Parathyroid adenoma (tissue), 2 donors: ENCODE measurements at regions not wholly inside any gene's neighbourhood (a gene's known extent, or its start where the extent isn't known, plus 50 kb on each side); places are given as distances from the start of the nearest gene placed in this dataset.

Source experiments
- H2AFZ ChIP-seq: fragments of 300-600 bp; sonication (generic); one replicate; pipeline ENCODE4 v1.7.0; 2017; ENCODE audit warnings: antibody characterized with exemption, mild to moderate bottlenecking
- H3K27ac ChIP-seq: fragments of 300-600 bp; sonication (generic); one replicate; pipeline ENCODE4 v1.7.0; 2017
- H3K27me3 ChIP-seq: fragments of 300-600 bp; sonication (generic); one replicate; pipeline ENCODE4 v1.7.0; 2017; ENCODE audit warnings: low read length; ENCODE audit not compliant: control insufficient read depth, insufficient read depth
- H3K36me3 ChIP-seq: fragments of 300-600 bp; sonication (generic); one replicate; pipeline ENCODE4 v1.7.0; 2017; ENCODE audit warnings: low read length; ENCODE audit not compliant: control insufficient read depth, insufficient read depth
- H3K4me1 ChIP-seq: fragments of 300-600 bp; sonication (generic); one replicate; pipeline ENCODE4 v1.7.0; 2017; ENCODE audit warnings: control low read depth
- H3K4me2 ChIP-seq: fragments of 300-600 bp; sonication (generic); one replicate; pipeline ENCODE4 v1.7.0; 2017; ENCODE audit warnings: low read length
- H3K4me3 ChIP-seq: fragments of 300-600 bp; sonication (generic); one replicate; pipeline ENCODE4 v1.7.0; 2017; ENCODE audit warnings: low read depth, low read length
- H3K79me2 ChIP-seq: fragments of 300-600 bp; sonication (generic); one replicate; pipeline ENCODE4 v1.7.0; 2017; ENCODE audit warnings: control low read depth
- H3K9ac ChIP-seq: fragments of 300-600 bp; sonication (generic); one replicate; pipeline ENCODE4 v1.7.0; 2017; ENCODE audit warnings: mild to moderate bottlenecking
- H3K9me3 ChIP-seq: fragments of 300-600 bp; sonication (generic); one replicate; pipeline ENCODE4 v1.7.0; 2017; ENCODE audit warnings: low read length; ENCODE audit not compliant: control insufficient read depth
- TF ChIP-seq, protein P1 (sequence below): fragments of 300-600 bp; sonication (generic); IDR thresholded peaks from one replicate; pipeline ENCODE4 v1.7.0; 2017; ENCODE audit warnings: antibody characterized with exemption, mild to moderate bottlenecking
- donor health status: primary hyperparathyroidism.

DNA sequence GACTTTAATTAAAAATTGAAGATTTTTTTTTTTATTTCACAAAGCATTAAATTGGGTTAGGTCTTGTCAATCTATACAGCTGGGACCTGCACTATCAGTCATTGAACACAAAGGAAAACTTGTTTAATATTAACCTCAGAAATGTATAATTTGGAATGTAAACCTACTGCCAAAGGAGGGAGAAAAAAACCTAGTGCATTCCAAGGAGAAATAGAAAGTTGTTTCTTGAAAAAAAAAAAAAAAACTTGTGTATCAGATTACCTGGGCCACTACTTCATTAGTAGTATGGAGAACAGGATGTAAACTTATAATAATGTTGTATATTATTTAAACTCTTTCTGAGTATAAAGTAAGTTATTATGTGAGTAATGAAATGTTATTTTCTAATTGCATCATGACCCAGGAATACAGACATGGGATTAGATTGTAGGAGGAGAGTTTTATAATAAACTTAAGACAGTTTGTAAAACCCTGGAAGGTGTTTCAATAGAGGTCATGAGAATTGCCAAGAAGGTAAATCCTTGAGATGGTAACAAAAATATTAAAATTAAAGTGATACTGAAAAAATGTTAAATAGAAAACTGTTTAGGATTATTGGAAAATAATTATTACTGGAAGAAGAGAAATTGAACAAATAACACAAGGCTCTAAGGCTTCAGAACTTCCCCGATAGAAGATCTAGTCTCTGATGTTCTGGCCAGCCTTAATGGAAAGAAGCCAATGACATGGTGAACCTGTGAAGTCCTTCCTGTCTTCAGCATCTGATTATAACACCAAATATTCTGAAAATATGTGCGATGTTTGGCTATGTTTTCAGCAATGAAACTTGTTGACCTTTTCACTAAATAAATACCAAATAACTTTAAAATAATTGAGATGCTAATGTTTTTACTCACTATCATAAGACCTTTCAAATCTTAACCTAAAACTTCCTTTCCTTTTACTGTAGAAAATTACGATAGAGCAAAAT lies 412.8 kb upstream of the LYPLAL1 start:
- TF ChIP-seq, protein P1, sequence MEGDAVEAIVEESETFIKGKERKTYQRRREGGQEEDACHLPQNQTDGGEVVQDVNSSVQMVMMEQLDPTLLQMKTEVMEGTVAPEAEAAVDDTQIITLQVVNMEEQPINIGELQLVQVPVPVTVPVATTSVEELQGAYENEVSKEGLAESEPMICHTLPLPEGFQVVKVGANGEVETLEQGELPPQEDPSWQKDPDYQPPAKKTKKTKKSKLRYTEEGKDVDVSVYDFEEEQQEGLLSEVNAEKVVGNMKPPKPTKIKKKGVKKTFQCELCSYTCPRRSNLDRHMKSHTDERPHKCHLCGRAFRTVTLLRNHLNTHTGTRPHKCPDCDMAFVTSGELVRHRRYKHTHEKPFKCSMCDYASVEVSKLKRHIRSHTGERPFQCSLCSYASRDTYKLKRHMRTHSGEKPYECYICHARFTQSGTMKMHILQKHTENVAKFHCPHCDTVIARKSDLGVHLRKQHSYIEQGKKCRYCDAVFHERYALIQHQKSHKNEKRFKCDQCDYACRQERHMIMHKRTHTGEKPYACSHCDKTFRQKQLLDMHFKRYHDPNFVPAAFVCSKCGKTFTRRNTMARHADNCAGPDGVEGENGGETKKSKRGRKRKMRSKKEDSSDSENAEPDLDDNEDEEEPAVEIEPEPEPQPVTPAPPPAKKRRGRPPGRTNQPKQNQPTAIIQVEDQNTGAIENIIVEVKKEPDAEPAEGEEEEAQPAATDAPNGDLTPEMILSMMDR: no peak
- no peaks in the 10 kb centered on the region for H3K36me3 ChIP-seq
- H3K4me1 ChIP-seq: no peaks in the 10 kb centered on the region
- H3K9ac ChIP-seq: no peak overlapping the region
- H3K27ac ChIP-seq: no peak overlapping the region
- H2AFZ ChIP-seq: no peak overlapping the region
- no peaks in the 10 kb centered on the region for H3K79me2 ChIP-seq
- no peaks in the 10 kb centered on the region for H3K27me3 ChIP-seq
- no peaks in the 10 kb centered on the region for H3K9me3 ChIP-seq
- no peak overlapping the region for H3K4me2 ChIP-seq
- no peak overlapping the region for H3K4me3 ChIP-seq

DNA sequence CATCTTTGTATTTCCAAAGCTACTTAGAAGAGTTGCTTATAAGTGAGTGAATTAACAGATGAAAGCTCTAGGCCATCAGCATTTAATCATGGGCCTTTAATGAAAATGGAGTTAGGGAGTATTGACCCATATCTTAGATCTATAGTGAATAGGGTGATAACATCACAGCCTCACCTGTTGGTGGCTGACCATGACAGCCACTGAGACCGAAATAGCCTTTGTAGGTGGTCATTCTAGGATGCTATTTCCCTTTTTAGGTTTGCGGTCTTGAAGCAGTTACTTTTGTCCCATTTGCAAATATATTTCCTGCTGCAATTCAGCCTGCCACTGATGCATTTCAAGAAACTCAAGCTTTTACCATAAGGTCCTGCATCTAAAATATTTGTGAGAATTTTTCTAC lies 410.1 kb upstream of the LYPLAL1 start:
- no peaks in the 10 kb centered on the region for H3K9me3 ChIP-seq
- TF ChIP-seq, protein P1: no peak
- H2AFZ ChIP-seq: no peak overlapping the region
- no peaks in the 10 kb centered on the region for H3K4me1 ChIP-seq
- H3K27me3 ChIP-seq: no peaks in the 10 kb centered on the region
- no peak overlapping the region for H3K27ac ChIP-seq
- H3K36me3 ChIP-seq: no peaks in the 10 kb centered on the region
- no peak overlapping the region for H3K4me2 ChIP-seq
- no peaks in the 10 kb centered on the region for H3K79me2 ChIP-seq
- no peak overlapping the region for H3K9ac ChIP-seq
- H3K4me3 ChIP-seq: no peak overlapping the region

DNA sequence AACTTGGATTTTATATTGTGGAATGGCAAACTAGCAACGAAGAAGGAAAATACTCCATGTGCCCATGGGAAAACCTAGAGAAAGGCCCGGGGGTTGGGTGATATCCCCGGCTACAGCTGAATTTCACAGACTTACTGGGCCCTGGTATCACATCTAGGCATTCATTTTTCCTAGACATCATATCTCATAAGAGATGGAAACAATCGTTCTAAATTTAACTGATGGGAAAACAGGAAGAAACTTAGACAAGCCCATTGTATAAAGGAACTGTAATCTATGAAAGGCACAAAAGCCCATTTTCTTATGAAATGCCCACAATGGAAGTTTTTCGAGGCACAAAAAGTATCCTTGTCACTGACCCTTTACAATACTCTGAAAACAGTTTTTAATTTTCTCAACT lies 407.9 kb upstream of the LYPLAL1 start:
- no peaks in the 10 kb centered on the region for H3K4me1 ChIP-seq
- TF ChIP-seq, protein P1: no peak
- H3K4me3 ChIP-seq: no peak overlapping the region
- no peak overlapping the region for H3K4me2 ChIP-seq
- no peaks in the 10 kb centered on the region for H3K36me3 ChIP-seq
- H2AFZ ChIP-seq: no peak overlapping the region
- H3K9me3 ChIP-seq: no peaks in the 10 kb centered on the region
- no peaks in the 10 kb centered on the region for H3K79me2 ChIP-seq
- no peak overlapping the region for H3K9ac ChIP-seq
- no peaks in the 10 kb centered on the region for H3K27me3 ChIP-seq
- H3K27ac ChIP-seq: no peak overlapping the region

DNA sequence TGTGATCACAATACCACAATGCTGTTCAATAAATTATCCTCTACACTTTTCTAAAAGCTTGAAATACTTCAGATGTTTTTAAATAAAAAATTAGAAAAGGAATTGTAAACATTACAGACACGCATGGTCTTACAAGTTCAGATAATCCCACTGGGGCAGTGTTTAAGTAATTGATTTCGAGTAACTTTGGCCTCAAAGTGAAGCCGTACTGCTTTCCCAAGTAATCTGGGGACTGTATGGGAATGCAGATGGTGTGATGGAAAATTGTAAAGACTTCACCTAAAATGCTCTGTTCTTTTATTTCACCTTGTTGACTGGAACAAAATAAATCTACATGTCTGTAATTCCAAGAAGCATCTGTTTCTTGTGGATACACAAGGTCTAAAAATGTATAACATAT lies 401.7 kb upstream of the LYPLAL1 start:
- H2AFZ ChIP-seq: no peak overlapping the region
- no peaks in the 10 kb centered on the region for H3K36me3 ChIP-seq
- TF ChIP-seq, protein P1: no peak
- H3K4me2 ChIP-seq: no peak overlapping the region
- H3K9ac ChIP-seq: no peak overlapping the region
- H3K79me2 ChIP-seq: no peaks in the 10 kb centered on the region
- no peaks in the 10 kb centered on the region for H3K9me3 ChIP-seq
- H3K27me3 ChIP-seq: no peaks in the 10 kb centered on the region
- H3K4me3 ChIP-seq: no peak overlapping the region
- no peaks in the 10 kb centered on the region for H3K4me1 ChIP-seq
- no peak overlapping the region for H3K27ac ChIP-seq

DNA sequence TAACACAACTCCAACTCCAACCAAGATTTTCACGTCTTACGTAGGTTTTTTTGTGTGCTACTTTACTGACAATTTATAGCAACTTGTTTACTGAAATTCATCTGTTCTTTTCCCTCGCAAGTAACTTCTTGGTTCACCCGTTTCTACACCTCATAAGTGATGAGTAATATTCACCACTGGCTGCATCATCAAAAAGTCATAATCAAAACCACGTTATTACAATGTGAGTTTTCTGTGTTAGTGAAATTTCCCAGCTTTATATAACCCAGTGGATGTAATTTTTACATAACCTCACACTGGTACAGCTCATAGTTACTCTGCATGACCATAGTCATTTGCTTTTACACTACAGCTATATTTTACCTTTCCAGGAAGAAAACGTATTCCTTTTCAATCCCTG lies 401.1 kb upstream of the LYPLAL1 start:
- Histone ChIP-seq H3K9ac (no peak overlapping the region), H3K4me2 (no peak overlapping the region), H2AFZ (no peak overlapping the region), H3K36me3 (no peaks in the 10 kb centered on the region), H3K4me1 (no peaks in the 10 kb centered on the region), H3K79me2 (no peaks in the 10 kb centered on the region), H3K27me3 (no peaks in the 10 kb centered on the region), H3K4me3 (no peak overlapping the region), H3K27ac (no peak overlapping the region), H3K9me3 (no peaks in the 10 kb centered on the region)
- TF ChIP-seq, protein P1: no peak
